Thyroid gland (tissue), 4 donors: ENCODE measurements at regions not wholly inside any gene's neighbourhood (a gene's known extent, or its start where the extent isn't known, plus 50 kb on each side); places are given as distances from the start of the nearest gene placed in this dataset.

Experiments
- DNase-seq, 2 donors: peaks; one replicate each; pipeline ENCODE4 v3.0.0-alpha.2; 2019
- H3K27ac ChIP-seq, 3 donors: fragments of 200-600 bp; sonication (generic); 1 replicate in 2 of 3; 2 replicates in 1 of 3; pipeline ENCODE4 v1.5.1; 2016 to 2019; ENCODE audit warnings: mild to moderate bottlenecking in 1 of 3, moderate library complexity in 1 of 3
- H3K27me3 ChIP-seq: fragments of 200-600 bp; sonication (generic); one replicate; pipeline ENCODE4 v1.5.1; 2019
- H3K36me3 ChIP-seq, 2 donors: fragments of 200-600 bp; sonication (generic); one replicate each; pipeline ENCODE4 v1.5.1; 2016 to 2019
- H3K4me1 ChIP-seq, 2 donors: fragments of 200-600 bp; sonication (generic); one replicate each; pipeline ENCODE4 v1.5.1; 2017 to 2019
- H3K4me3 ChIP-seq, 3 donors: fragments of 200-600 bp; sonication (generic); replicated peaks in 1 of 3; 1 replicate in 2 of 3; 2 replicates in 1 of 3; pipeline ENCODE4 v1.5.1; 2016; ENCODE audit warnings: mild to moderate bottlenecking in 1 of 3
- H3K9me3 ChIP-seq: fragments of 200-600 bp; sonication (generic); one replicate; pipeline ENCODE4 v1.5.1; 2017
- CTCF ChIP-seq, 6 experiments: fragments of 200-600 bp in 3 of 6; fragments of 450-650 bp in 3 of 6; sonication (generic) in 3 of 6; IDR thresholded peaks; one replicate each; pipeline ENCODE4 v1.5.1; 2016 to 2019; ENCODE audit warnings: antibody characterized with exemption in 6 of 6, mild to moderate bottlenecking in 2 of 6, inconsistent platforms in 1 of 6, moderate library complexity in 1 of 6
- POLR2A ChIP-seq, 2 donors: fragments of 450-650 bp; IDR thresholded peaks; one replicate each; pipeline ENCODE4 v1.6.1; 2017; ENCODE audit warnings: antibody characterized with exemption in 2 of 2, mild to moderate bottlenecking in 2 of 2, moderate library complexity in 1 of 2
- WGBS, 2 donors: methylation state at CpG; one replicate each; pipeline ENCODE4 v1.1.5; 2017; 5-methylcytosine and 5-hydroxymethylcytosine counted together
- intact Hi-C: fragments of 100-400 bp; cut with DNase I; formaldehyde crosslinking; loops from one replicate; pipeline ENCODE4 v1.15.1; 2023

GRCh38 chr2:200087451-200087850, 132.1 kb downstream of the MAIP1 start:
- Histone ChIP-seq H3K9me3 (no peaks in the 10 kb centered on the region), H3K4me3 (no peak overlapping the region), H3K4me1 (no peaks in the 10 kb centered on the region), H3K36me3 (no peaks in the 10 kb centered on the region), H3K27ac (no peak overlapping the region), H3K27me3 (no peaks in the 10 kb centered on the region)
- TF ChIP-seq POLR2A (IDR thresholded peaks at IDR 0.05) (no peak), CTCF (IDR thresholded peaks at IDR 0.05) (no peak)
- WGBS, 2 donors, result 75 to 81% methylated on average over 5 of the region's 5 CpGs
- intact Hi-C loops, result no loop called here
- DNase-seq, result no peak

GRCh38 chr2:200089040-200089755, 133.8 kb downstream of the MAIP1 start:
- no peak for TF ChIP-seq CTCF (IDR thresholded peaks at IDR 0.05)
- TF ChIP-seq POLR2A (IDR thresholded peaks at IDR 0.05), result no peak
- H3K27me3 ChIP-seq, result no peaks in the 10 kb centered on the region
- intact Hi-C loops, result no loop called here
- WGBS, 2 donors, result 75 to 79% methylated on average over 6 of the region's 6 CpGs
- no peaks in the 10 kb centered on the region for H3K9me3 ChIP-seq
- H3K36me3 ChIP-seq, result no peaks in the 10 kb centered on the region
- no peak for DNase-seq
- no peak overlapping the region for H3K27ac ChIP-seq
- H3K4me1 ChIP-seq, result no peaks in the 10 kb centered on the region
- H3K4me3 ChIP-seq, result no peak overlapping the region

- H3K4me3 ChIP-seq, result no peak overlapping the region
- WGBS, 2 donors, result 75 to 81% methylated on average over 6 of the region's 6 CpGs
These were observed 134.4 kb downstream of the MAIP1 start for GRCh38 chr2:200089756-200090109.

GRCh38 chr2:200090683-200091082, 135.3 kb downstream of the MAIP1 start:
- WGBS, 2 donors, result 85 to 96% methylated on average over 6 of the region's 6 CpGs
- no peaks in the 10 kb centered on the region for H3K27me3 ChIP-seq

More at GRCh38 chr2:200089756-200090109, 134.4 kb downstream of the MAIP1 start:
- Histone ChIP-seq H3K36me3 (no peaks in the 10 kb centered on the region), H3K9me3 (no peaks in the 10 kb centered on the region), H3K27ac (no peak overlapping the region), H3K27me3 (no peaks in the 10 kb centered on the region), H3K4me1 (no peaks in the 10 kb centered on the region)
- no peak for DNase-seq
- TF ChIP-seq CTCF (IDR thresholded peaks at IDR 0.05) (no peak), POLR2A (IDR thresholded peaks at IDR 0.05) (no peak)
- intact Hi-C loops, result no loop called here

More at GRCh38 chr2:200090683-200091082, 135.3 kb downstream of the MAIP1 start:
- no peak overlapping the region for H3K27ac ChIP-seq
- intact Hi-C loops, result no loop called here
- TF ChIP-seq POLR2A (IDR thresholded peaks at IDR 0.05), result no peak
- no peak for TF ChIP-seq CTCF (IDR thresholded peaks at IDR 0.05)
- no peak for DNase-seq
- H3K4me1 ChIP-seq, result no peaks in the 10 kb centered on the region
- H3K4me3 ChIP-seq, result no peak overlapping the region
- H3K36me3 ChIP-seq, result no peaks in the 10 kb centered on the region
- no peaks in the 10 kb centered on the region for H3K9me3 ChIP-seq
